Suppressor macrophage (primary cell): ENCODE measurements at regions not wholly inside any gene's neighbourhood (a gene's known extent, or its start where the extent isn't known, plus 50 kb on each side); places are given as distances from the start of the nearest gene placed in this dataset.
"Not testable (repeated sequence)": the region's sequence is repeated elsewhere in the genome, so short reads cannot be mapped to it uniquely, and the experiment has no call there.

Source experiments
- DNase-seq, 4 experiments: peaks; one replicate each; pipeline ENCODE4 v3.0.0-alpha.2; 2020 to 2022

DNA sequence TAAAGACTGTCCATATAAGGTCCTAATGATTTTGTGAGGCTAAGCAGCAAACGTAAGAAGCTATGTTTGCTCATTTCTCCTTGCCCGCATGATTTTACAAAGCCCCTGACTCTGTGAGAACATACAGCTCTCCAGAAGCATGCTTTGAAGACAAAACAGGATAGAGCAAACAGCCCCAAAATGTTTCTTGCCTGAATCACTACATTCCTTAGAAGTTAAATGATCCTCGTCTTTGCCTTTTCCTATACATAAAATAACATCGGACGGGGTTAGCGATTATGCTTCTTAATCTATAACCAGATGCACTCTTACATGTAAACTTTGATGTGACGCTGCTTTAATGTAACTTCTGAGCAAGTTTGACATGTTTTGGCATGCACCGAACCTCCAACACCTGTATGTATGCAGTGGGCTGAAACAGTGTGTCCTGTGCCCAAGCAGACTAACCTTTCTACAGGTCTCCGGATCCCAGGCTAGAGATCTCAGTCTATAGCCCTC, 353.7 kb downstream of the CETN3 start:
- no peak for DNase-seq

- no peak for DNase-seq
Observed at GRCh38 chr5:90054612-90055011, 354.9 kb downstream of the CETN3 start.

- no peak for DNase-seq
Observed at GRCh38 chr5:90051756-90052155, 357.8 kb downstream of the CETN3 start.

DNA sequence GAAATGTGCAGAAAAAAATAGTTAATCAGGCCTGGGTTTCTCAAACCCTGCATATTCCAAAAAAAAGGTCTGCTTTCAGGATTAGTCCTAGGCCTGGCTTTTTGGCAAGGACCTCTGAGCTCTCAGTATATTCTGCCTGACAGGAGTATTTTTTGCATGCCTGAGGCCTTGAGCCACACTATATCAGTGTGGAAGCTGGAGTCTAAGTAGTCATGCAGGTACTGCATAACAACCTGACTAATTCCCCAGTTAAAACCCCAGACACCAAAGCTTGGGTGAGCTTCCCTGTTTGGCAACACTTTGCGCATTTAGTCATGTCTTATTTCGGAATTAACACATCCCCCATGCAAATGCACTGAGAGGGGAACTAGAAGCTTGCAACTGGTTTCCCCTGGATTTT, 359.5 kb downstream of the CETN3 start:
- DNase-seq: peak in 2 of 4 experiments; percentile 3 to 4

DNA sequence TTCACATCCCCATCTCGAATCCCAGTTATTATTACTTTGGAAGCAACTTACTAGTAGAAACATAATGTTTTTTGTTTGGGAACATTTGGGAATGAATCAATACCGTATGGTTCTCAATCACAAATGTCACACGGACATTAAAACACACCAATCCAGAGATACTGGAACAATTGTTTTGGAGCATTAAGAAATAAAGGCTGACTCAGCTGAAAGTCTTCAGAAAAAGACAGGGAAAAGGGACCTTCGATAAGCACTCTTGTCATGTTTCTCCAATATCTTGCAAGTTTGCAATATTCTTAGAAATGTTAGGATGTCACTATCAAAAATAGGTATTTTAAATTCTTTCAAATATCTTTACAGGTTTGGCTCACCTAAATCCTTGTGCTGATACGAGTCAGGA, 362.4 kb downstream of the CETN3 start:
- DNase-seq: no peak

GRCh38 chr5:90040082-90040481, 369.5 kb downstream of the CETN3 start:
- not testable (repeated sequence) for DNase-seq

- DNase-seq: no peak
Observed at GRCh38 chr5:90037646-90038045, 371.9 kb downstream of the CETN3 start.

- no peak for DNase-seq
Observed at GRCh38 chr5:90022711-90023053, 386.9 kb downstream of the CETN3 start.

DNA sequence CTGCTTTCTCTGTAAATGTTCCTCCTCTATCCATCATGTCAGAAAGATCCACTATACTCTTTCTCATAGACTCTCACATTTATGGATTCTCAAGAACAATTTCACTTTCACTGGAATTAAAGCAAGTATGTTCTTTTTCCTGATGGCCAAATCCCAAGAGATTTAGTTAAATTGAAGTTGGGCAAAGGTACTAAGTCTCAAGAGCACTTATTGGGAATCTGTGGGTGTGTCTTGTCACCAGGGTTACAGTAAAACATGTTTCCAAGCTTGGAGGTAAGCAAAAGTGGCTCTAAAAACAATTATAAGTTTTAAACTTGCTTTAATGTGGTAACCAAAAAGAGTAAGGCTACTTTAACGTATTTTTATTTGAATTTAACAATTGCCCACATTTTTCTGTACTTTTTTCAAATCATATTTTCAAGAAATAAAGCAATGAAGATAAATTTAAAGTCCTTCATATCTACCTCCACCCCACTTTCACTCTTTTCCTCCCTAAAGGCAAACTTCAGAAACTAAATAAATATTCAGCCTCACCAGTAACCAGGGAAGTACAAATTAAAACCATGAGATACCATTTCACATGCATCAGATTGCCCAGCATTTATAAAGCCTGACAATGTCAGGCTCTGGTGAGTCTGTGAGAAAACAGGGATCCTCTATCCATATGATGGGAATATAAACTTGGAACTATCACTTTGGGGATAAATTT, 387.4 kb downstream of the CETN3 start:
- no peak for DNase-seq

- DNase-seq: peak; percentile 51 to 92 (median 70)
Observed at GRCh38 chr5:90020575-90021538, 388.7 kb downstream of the CETN3 start.

DNA sequence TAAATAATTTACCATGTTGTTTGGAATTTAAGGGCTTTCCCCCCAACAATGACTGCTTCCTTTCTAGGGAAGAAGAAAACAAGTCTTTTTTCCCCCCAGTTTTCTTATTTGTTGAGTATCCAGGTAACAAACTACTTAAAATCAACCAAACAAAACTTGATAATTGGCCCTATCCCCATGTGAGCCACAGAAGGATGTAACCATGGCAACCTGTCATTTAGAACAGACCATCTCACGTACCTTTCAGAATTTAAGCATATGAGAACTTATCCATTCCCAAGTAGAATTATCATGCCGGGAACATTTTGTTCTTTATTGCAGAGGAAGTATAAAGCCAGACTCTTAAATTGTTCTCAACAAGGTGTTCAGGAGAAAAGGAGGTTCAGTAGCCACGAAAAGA, 392.3 kb downstream of the CETN3 start:
- no peak for DNase-seq

DNA sequence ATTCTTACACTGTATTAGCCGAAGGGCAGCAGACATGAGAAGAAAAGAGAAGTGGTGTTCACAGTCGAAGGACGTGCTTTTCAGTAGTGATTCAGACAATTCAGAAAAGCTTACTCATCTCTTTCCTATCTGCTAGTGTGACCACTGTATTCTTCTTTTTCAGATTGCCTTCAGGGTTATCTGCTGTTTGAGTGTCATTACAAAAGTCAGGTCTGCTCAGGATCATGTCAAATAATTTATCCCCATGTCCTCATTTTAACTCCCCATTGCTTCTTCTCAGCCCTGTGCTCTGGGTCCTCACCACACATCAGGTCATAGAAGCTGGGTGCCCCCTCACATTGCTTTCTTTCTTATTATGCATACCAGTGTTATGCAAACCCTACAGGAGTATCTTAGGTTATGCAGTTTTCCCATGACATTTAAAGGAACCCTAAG, 394.0 kb downstream of the CETN3 start:
- peak; percentile 28 to 78 (median 54) for DNase-seq

DNA sequence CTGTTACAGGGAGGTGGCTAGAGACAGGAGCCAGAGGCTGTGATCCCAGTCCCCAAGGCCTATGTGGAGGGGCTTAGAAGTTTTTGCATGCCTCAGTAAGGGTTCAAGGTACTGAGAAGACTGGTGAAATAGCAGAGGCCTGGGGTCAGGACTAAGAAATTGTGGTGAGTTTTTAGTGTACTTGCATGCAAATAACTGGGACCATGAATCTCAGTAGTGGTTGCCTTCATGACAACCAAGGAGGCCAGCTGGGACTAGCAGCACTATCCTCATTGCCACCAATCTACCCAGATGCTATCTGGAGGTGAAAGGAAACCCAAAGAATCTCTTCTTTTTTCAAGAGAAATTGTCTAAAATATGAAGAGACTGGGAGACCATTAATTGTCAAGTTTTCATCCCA, 395.1 kb downstream of the CETN3 start:
- no peak for DNase-seq

DNA sequence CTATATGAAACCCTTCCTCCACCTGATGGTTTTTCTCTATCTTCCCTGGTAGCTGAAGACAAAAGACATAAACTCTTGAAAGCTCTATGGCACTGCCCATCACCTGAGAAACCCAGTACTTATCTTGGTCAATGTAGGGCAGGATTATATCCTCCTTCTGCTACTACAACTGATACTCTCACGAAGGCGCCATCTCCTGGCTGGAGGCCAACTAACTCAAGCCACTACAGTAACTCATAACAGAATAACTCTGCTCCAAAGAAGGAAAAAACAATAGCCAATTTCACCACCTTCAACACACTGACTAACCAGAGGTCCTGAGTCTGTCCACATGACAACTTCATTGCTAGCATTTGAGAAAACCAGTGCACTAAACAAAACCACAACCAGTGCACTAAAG, 409.2 kb downstream of the CETN3 start:
- peak in 3 of 4 experiments; percentile 5 to 15 (median 14) for DNase-seq

GRCh38 chr5:89998519-89999305, 410.8 kb downstream of the CETN3 start:
- no peak for DNase-seq

GRCh38 chr5:89996890-89997289, 412.7 kb downstream of the CETN3 start:
- peak in 2 of 4 experiments; percentile 8 to 15 for DNase-seq

- DNase-seq: no peak
Observed at GRCh38 chr5:89996335-89996734, 413.2 kb downstream of the CETN3 start.

DNA sequence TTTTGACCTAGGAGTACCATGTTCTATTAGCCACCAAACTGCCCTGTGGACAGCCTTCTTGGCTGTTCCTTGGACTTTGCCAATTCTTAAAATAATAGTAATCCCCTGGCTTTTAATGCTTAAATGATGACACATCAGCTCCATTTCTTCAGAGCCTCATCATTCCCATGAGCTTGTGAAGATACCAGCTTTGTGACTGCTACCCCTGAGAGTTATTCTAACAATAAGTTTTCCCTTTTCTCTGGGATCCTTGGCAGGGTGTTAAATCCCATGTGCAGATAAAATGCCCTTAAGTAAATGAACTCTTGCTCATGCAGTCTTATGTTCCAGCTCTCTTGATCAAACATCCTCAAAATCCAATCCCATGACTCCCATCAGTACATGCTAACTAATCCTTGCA, 415.3 kb downstream of the CETN3 start:
- DNase-seq: peak in 1 of 4 experiments; percentile 7

DNA sequence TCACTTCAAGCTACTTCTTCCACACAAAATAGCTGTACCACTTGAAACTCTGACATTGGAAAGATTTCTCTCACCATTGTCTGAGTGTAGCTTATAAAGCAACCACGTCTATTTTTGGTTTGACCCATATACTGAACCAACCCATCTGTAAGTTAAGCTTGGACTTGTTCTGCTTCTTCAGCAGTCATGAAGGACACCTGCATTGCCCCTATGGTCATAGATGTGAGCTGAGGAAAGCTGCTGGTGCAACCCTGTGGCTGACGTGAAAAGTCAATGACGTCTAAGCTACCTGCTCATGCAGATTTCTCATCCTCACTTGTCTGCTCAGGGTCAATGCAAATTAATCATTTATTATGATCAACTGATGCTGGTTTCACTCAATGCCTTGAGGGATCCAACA, 417.4 kb downstream of the CETN3 start:
- no peak for DNase-seq

DNA sequence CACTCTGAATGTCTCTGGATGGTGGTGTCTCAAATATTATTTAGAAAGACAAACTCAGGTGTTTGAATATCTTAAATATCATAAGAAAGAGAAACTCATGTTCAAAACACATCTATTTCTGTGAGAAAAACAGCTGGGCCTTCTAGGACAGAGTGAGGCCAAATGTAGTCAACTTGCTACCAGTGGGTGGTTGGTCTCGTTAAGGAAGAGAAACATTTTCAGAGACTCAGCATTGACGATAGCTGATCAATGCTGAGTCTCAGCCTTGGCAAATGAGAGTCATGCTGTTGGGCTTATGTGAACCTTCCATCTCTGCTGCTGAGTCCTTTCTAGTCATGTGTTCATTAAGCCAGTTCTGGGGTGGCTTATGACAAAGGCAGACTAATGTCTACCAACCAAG, 418.0 kb downstream of the CETN3 start:
- no peak for DNase-seq

DNA sequence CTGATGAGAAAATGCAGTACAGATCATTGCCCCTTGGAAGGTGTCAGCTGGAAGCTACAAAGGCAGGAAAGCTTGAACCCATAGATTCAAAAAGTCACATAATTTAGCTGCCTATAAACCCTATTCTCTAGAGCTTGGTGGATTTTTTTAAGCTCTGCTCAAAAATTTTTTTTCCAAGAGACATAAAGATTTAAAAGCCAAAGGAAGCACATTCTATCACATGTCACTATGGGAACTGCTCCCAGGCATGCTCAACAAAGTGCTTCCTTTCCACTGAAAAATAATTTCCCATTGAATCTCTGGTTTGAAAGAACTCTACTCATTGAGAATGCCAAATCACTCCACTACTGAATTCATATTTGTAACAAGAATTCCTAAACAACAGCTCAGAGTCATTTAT, 419.8 kb downstream of the CETN3 start:
- no peak for DNase-seq

GRCh38 chr5:89988998-89989655, 420.4 kb downstream of the CETN3 start:
- DNase-seq: no peak
